ENCODE measurements at regions not wholly inside any gene's neighbourhood (a gene's known extent, or its start where the extent isn't known, plus 50 kb on each side); places are given as distances from the start of the nearest gene placed in this dataset.
"Not testable (repeated sequence)": the region's sequence is repeated elsewhere in the genome, so short reads cannot be mapped to it uniquely, and the experiment has no call there.

- DNase-seq (ENCODE audit: low spot score) (no peak), FAIRE-seq (no peak)
Measured at GRCh38 chr9:26260238-26260637, 582.0 kb upstream of the TUSC1 start.

DNA sequence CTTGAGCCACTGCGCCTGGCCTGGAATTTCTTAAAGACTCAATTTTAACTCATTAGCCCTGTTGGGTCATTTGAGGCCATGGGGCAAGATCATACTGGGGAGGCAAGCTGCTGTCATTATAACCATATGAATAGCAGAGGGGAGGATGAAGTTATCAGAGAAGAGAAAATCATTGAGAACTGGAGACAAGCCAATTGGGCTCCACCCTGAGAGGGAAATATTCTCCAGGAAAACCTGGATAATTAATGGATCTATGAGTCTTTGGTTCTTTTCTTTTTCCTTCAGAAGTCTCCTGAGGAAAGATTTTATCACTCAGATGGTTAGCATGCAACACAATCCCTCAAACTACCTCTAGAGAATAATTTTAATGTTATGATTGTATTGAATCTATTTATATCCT, 569.6 kb upstream of the TUSC1 start:
- DNase-seq (ENCODE audit: low spot score) = no peak
- FAIRE-seq = no peak

DNA sequence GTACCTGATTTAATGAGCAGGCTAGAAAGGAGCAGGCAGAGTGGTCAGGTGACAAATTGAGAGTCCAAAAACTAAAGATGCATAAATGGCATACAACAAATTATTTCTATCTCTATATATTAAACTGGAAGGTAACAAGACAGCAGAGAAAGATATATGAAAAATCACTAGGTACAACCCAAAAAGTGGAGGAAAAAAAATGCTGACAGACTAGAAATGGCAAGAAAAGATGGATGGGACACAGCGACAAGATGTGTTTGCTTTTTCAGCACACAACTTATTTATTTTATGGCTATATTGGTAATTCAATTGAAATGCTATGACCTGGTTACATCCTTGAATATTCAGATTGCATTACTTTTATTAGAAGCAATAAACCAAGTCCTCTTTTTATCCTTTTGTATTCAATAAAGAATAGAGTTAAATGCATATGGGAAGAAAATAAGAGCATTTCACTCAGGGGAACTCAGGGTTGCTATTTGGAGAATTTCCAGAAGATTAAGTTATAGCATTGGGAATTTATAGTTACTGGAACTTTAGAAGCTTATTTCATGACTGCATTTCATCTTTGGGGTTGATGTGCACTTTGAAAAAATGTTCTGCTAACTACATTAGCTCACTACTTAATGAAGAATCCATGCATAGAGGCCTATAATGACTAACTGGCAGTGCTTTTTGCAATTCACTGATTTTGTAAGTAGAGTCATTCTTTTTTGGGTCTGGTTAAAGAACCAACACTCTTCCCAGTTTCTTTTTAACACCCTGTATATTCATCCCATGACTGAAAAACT, 566.6 kb upstream of the TUSC1 start:
- FAIRE-seq (no peak), DNase-seq (ENCODE audit: low spot score) (no peak)

- DNase-seq (ENCODE audit: low spot score) = no peak
- no peak for FAIRE-seq
Measured at GRCh38 chr9:26243726-26244125, 565.5 kb upstream of the TUSC1 start.

DNA sequence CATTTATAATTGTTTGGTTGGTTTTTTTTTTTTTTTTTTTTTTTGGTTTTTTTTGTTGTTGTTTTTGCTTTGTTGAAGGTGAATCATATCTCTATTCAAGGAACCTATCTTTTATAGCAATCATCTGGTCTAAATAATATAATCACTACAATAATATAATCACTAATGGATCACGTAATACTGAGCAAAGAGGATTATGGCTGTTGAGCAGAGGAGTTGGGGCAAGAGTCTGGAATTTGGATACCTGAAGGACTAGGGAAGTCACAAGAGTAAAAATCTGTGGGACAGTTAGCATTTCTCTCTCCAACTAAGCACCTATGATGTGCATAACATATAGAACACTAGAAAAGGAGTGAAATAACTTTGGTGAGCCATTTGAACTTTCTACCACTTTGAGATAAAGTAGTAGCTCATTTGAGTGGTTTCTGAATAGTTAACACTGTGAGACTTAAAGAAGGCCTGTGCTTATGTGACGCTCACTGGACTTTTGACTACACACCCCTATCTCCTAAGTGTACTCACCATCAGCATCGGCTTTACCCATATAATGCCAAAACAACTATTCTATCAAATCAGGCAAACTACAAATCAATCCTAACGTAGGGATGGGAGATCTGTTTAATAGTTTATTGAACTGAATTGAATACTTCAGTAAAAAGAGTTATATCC, 564.9 kb upstream of the TUSC1 start:
- DNase-seq (ENCODE audit: low spot score) = no peak
- no peak for FAIRE-seq

DNA sequence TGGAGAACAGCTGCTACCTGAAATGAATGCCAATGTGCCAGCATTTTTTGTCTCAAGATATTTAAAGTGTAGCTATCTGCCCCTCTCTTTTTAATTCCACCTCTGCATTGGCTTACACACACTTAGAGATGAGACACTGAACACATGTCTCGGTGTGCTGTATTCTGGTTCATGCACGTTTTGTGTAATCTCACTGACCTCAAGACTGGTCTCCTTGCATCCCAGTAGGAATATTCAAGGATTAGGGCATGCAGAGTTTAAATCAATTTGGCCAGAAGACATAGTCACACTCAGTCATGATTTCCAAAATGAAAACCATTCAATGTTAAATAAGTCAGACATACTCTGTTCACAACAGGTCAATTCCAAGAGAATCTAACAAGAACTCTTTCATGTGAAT, 561.8 kb upstream of the TUSC1 start:
- no peak for FAIRE-seq
- DNase-seq (ENCODE audit: low spot score) = no peak

DNA sequence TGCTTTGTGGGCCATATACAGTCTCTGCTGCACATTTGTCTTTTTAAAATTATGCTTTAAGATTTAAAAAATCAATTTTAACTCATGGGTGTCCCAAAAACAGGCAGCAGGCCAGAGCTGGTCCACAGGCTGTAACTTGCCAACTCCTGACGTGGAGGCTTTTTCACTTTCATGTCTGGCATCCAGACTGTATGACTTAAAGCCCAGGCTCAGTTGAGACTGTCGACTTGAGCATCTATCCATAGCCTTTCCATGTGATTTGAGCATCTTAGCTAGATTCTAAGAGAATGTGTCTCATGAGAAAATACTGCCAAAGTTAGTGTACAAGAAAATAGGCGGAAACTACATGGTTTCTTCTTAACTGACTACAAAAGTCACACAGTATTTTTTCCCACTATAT, 559.0 kb upstream of the TUSC1 start:
- no peak for DNase-seq (ENCODE audit: low spot score)
- no peak for FAIRE-seq

DNA sequence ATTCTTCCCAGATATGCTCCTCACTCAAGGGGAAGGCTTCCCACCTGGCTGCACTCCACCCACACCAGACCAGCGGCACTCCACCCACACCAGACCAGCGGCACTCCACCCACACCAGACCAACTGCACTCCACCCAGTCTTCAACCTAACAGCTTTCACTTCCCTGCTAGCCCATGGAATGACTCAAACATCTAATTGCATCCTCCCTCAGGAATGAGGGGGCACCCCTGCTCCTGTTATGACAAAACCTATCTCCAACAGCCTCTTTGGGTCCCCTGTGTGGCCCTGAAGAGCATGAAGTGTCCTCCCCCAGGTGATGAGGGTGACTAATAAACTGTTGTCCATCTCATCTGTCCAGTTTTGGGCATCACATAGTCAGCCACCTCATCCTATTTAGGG, 556.6 kb upstream of the TUSC1 start:
- DNase-seq (ENCODE audit: low spot score) = no peak
- no peak for FAIRE-seq

DNA sequence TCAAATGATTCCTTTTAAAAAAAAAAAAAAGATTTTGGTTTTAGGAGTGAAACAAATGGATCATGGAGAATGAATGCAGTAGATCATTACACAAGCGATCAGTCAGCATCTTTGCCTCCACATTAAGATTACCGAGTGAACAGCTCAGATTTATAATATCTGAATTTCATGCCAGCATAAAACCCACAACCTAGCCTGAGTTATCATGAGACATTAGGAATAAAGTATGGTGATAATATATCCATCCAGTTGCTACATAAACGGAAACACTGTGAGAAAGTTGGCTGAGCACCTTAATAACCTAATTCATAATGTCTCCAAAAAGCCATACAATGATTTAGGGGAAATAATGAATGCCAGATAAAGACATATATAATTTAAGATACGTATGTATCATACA, 553.1 kb upstream of the TUSC1 start:
- FAIRE-seq = no peak
- DNase-seq (ENCODE audit: low spot score) = no peak

DNA sequence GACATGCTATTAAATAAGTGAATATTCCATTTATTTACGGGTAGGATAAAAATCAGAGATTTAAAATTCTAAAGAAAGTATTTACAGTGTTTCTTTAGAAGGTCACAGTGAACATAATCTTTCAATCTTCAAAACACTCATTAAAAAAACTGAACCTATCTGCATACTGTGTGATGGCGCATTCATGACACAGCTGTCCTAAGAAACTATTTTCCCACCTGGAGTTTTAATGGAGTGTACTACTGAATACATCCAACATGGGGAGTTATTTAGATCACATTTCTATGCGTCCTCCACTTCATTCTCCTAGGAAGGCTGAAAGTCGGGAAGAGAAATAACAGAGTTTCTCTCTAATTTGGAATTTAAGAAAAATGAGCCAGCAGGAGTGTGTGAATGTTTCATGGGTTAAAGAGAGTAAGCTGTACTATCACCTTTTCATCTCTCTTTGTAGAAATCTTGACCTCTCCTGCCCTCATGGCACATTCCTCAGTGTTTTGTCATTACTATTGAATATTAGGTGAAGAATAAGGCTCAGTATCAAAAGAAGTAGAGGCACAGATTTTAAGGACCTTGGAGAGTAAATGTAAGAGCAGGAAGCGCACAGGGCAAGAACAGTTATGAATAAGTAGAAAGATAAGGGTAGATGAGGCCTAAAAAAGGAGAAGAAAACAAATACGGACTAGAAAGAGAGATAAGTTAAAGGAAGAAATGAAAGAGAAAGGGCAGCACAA, 551.2 kb upstream of the TUSC1 start:
- FAIRE-seq = no peak
- DNase-seq (ENCODE audit: low spot score) = no peak

DNA sequence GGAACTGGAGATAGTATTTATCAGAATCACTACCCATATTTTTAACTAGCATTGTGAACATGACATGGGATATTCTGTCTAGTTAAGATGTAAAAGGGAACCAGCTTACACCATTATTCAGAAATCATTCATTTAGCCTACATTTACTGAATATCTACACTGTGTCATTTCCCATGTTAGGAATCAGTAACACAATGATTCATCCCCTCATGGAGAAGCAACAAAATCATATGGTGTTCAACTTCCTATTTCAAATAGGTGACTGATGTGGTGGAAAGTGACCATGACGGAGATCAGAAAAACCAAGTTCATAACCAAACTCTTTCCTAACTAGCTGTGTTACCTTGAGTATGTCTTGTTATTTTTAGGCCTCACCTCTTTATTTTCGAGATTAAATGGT, 550.0 kb upstream of the TUSC1 start:
- DNase-seq (ENCODE audit: low spot score) (no peak), FAIRE-seq (no peak)

DNA sequence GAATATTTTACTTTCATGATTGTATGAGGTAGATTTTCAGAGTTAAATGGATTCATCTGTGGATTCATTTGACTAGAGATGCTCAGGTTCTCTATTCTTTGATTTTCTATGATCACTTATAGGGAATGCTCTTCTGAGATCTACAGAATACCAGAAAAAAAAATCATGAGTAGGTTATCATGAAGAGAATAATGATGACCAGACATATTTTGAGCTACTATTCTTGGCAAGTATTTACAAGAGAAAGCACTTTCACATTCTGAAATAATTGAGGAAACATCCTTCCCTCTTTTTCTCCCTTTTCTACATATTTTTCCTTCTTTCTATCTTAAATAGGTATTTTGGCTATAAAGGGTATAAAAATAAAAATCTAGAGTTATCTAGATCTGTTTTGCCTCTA, 543.0 kb upstream of the TUSC1 start:
- DNase-seq (ENCODE audit: low spot score) = no peak
- FAIRE-seq = no peak

DNA sequence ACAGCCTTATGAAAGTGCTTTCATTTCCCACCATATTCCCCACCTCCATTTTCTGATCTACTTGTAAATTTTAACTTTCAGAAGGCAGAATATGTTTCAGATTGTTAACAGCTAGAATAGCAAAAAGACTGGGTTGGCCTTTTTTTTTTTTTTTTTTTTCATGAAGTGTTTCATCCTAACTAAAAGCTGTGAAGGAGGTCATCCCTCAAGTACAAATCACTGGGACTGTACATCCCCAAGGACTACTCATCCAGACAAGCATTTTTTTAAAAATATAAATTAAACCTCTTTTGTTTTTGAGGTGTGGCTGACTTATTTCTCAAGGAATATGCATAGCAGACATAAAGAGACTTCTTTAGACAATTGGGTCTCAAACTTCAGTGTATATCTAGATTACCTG, 542.1 kb upstream of the TUSC1 start:
- FAIRE-seq (no peak), DNase-seq (ENCODE audit: low spot score) (no peak)

GRCh38 chr9:26219961-26220360, 541.7 kb upstream of the TUSC1 start:
- FAIRE-seq (no peak), DNase-seq (ENCODE audit: low spot score) (no peak)

DNA sequence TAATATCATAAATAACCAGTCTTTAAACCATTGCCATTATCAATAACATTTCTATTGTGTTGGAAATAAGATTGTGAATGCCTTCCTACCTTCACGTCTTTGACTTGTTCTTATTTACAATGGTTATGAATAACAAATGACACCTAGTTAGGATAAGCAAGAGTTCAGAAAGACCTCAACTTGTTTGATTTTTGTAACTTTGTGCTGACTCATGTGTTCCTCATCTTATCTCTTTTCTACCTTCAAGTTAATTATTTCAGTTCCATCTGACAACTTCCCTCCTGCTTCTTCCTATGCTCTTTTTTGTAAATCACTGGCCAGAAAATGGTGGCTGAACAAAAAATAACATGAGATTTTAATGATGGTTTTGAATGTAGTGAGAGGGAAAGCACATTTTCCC, 538.5 kb upstream of the TUSC1 start:
- DNase-seq (ENCODE audit: low spot score) = no peak

DNA sequence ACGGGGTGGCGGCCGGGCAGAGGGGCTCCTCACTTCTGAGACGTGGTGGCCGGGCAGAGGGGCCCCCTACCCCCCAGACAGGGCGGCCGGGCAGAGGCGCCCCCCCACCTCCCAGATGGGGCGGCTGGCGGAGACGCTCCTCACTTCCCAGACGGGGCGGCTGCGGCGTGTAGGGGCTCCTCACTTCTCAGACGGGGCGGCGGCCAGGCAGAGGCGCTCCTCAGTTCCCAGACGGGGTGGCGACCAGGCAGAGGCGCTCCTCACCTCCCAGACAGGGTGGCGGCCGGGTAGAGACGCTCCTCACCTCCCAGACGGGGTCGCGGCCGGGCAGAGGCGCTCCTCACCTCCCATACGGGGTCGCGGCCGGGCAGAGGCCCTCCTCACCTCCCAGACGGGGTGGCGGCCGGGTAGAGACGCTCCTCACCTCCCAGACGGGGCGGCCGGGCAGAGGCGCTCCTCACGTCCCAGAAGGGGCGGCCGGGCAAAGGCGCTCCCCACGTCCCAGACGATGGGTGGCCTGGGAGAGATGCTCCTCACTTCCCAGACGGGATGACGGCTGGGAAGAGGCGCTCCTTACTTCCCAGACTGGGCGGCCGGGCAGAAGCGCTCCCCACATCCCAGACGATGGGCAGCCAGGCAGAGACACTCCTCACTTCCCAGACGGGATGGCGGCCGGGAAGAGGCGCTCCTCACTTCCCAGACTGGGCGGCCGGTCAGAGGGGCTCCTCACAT, 536.6 kb upstream of the TUSC1 start:
- not testable (repeated sequence) for FAIRE-seq; DNase-seq (ENCODE audit: low spot score)

More for the DNA sequence above, 538.5 kb upstream of the TUSC1 start:
- FAIRE-seq = no peak

- DNase-seq (ENCODE audit: low spot score) (no peak), FAIRE-seq (no peak)
Measured at GRCh38 chr9:26210338-26210851, 532.2 kb upstream of the TUSC1 start.

DNA sequence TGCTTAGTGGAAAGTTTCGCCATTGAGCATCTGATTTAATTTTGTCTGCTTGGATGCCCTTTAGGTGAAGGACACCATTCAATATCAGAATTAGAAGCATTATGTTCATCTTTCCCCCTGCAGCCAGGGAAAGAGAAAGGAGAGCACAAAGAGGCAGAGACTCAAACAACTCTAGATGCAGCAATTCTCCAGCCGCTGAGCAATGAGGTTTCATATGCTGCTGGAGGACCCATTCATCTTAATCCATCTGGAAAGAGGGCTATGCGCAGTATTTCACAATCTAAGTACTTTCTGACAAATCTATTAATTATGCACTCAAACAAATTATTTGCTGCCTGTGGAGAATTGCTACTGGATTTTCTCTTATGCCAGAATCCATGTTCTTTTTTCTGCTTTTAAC, 527.0 kb upstream of the TUSC1 start:
- FAIRE-seq = no peak
- DNase-seq (ENCODE audit: low spot score) = no peak

GRCh38 chr9:26193237-26193636, 515.0 kb upstream of the TUSC1 start:
- no peak for DNase-seq (ENCODE audit: low spot score)
- no peak for FAIRE-seq

DNA sequence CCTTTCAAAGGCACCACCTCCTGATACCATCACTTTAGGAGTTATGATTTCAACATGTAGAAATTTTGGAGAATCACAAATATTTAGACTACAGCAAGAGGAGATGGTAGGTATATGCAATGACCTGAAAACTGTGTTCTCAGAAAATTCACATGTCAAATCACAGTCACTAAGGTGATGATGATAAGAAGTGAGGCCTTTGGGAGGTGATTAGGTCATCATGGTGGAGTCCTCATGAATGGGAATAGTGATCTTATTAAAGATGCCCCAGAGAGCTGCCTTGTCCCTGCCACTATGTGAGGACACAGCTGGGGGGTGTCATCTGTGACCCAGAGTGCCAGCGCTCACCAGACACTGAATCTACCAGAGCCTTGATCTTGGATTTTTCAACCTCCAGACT, 513.5 kb upstream of the TUSC1 start:
- FAIRE-seq (no peak), DNase-seq (ENCODE audit: low spot score) (no peak)

GRCh38 chr9:26181836-26182235, 503.6 kb upstream of the TUSC1 start:
- no peak for FAIRE-seq
- no peak for DNase-seq (ENCODE audit: low spot score)

DNA sequence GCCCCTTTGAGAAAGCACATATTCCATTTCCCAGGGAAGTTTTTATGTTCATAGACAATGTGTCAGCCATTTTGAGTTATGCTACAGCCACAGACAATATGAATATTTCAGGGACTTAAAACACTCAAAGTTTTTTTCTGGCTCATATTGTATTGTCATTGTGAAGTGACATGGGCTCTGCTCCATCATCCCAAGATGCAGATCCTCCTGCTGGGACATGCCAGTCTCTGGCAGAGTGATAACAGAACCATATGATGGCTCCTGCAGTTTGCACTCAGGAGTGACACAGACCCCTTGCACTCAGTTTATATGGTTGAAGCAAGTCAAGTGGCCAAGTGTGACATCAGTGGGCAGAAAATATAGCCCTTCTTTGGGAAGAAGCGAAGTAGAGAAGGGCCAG, 498.4 kb upstream of the TUSC1 start:
- no peak for FAIRE-seq
- DNase-seq (ENCODE audit: low spot score) = no peak

Data from urothelium cell line (cell line).